BLaER1 (cell line): ENCODE measurements at regions not wholly inside any gene's neighbourhood (a gene's known extent, or its start where the extent isn't known, plus 50 kb on each side); places are given as distances from the start of the nearest gene placed in this dataset.

Experiments used
- H3K27ac ChIP-seq: shearing (Covaris generic); formaldehyde crosslinking; 2 replicates; pipeline ENCODE4 v1.8.1; 2022
- H3K27me3 ChIP-seq: shearing (Covaris generic); formaldehyde crosslinking; 2 replicates; pipeline ENCODE4 v1.8.1; 2022
- H3K36me3 ChIP-seq: shearing (Covaris generic); formaldehyde crosslinking; 2 replicates; pipeline ENCODE4 v1.8.1; 2022
- H3K4me1 ChIP-seq: shearing (Covaris generic); formaldehyde crosslinking; 2 replicates; pipeline ENCODE4 v1.8.1; 2022
- H3K4me2 ChIP-seq: shearing (Covaris generic); formaldehyde crosslinking; 2 replicates; pipeline ENCODE4 v1.8.1; 2022
- H3K4me3 ChIP-seq: shearing (Covaris generic); formaldehyde crosslinking; 2 replicates; pipeline ENCODE4 v1.8.1; 2022
- H3K9ac ChIP-seq: shearing (Covaris generic); formaldehyde crosslinking; 2 replicates; pipeline ENCODE4 v1.8.1; 2022
- H3K9me3 ChIP-seq: shearing (Covaris generic); formaldehyde crosslinking; 2 replicates; pipeline ENCODE4 v1.8.1; 2022
- H4K20me1 ChIP-seq: shearing (Covaris generic); formaldehyde crosslinking; 2 replicates; pipeline ENCODE4 v1.8.1; 2022
- Cebpa-rat ChIP-seq: shearing (Covaris generic); IDR thresholded peaks from 2 replicates; pipeline ENCODE4 v1.8.1; 2022

GRCh38 chr17:56026915-56027314 is 126.4 kb upstream of the ANKFN1 start:
- Histone ChIP-seq H3K4me3 (no peak overlapping the region), H3K36me3 (no peaks in the 10 kb centered on the region), H3K27me3 (no peaks in the 10 kb centered on the region), H3K9ac (no peak overlapping the region), H4K20me1 (no peaks in the 10 kb centered on the region), H3K4me1 (peaks cover 9% of the 10 kb centered on the region), H3K27ac (no peak overlapping the region), H3K4me2 (no peak overlapping the region), H3K9me3 (no peaks in the 10 kb centered on the region)
- no peak for TF ChIP-seq Cebpa-rat

- Histone ChIP-seq H3K4me1 (peaks cover 12% of the 10 kb centered on the region), H3K9me3 (no peaks in the 10 kb centered on the region), H3K4me3 (no peak overlapping the region), H4K20me1 (no peaks in the 10 kb centered on the region), H3K4me2 (no peak overlapping the region), H3K27me3 (no peaks in the 10 kb centered on the region), H3K36me3 (no peaks in the 10 kb centered on the region), H3K9ac (no peak overlapping the region), H3K27ac (no peak overlapping the region)
- no peak for TF ChIP-seq Cebpa-rat
Measured at GRCh38 chr17:56028837-56029236, 124.4 kb upstream of the ANKFN1 start.

GRCh38 chr17:56030009-56030624 is 123.2 kb upstream of the ANKFN1 start:
- TF ChIP-seq Cebpa-rat: no peak
- Histone ChIP-seq H3K36me3 (no peaks in the 10 kb centered on the region), H3K4me2 (no peak overlapping the region), H3K4me1 (peaks cover 12% of the 10 kb centered on the region), H3K27me3 (no peaks in the 10 kb centered on the region), H4K20me1 (no peaks in the 10 kb centered on the region), H3K4me3 (no peak overlapping the region), H3K9me3 (no peaks in the 10 kb centered on the region), H3K9ac (no peak overlapping the region), H3K27ac (no peak overlapping the region)

- H4K20me1 ChIP-seq: no peaks in the 10 kb centered on the region
- no peaks in the 10 kb centered on the region for H3K9me3 ChIP-seq
- no peaks in the 10 kb centered on the region for H3K27me3 ChIP-seq
- no peak overlapping the region for H3K4me3 ChIP-seq
- peak overlapping the region; percentile 39 for H3K4me2 ChIP-seq
- no peak overlapping the region for H3K9ac ChIP-seq
- H3K4me1 ChIP-seq: peaks cover 12% of the 10 kb centered on the region
- H3K36me3 ChIP-seq: no peaks in the 10 kb centered on the region
- no peak for TF ChIP-seq Cebpa-rat
- H3K27ac ChIP-seq: no peak overlapping the region
Measured at GRCh38 chr17:56031636-56032035, 121.6 kb upstream of the ANKFN1 start.

GRCh38 chr17:56034197-56034635 is 119.1 kb upstream of the ANKFN1 start:
- no peak for TF ChIP-seq Cebpa-rat
- Histone ChIP-seq H3K9me3 (no peaks in the 10 kb centered on the region), H3K4me1 (peaks cover 12% of the 10 kb centered on the region), H4K20me1 (no peaks in the 10 kb centered on the region), H3K4me3 (no peak overlapping the region), H3K36me3 (no peaks in the 10 kb centered on the region), H3K27ac (no peak overlapping the region), H3K4me2 (no peak overlapping the region), H3K27me3 (no peaks in the 10 kb centered on the region), H3K9ac (no peak overlapping the region)

GRCh38 chr17:56038131-56038530 is 115.1 kb upstream of the ANKFN1 start:
- Histone ChIP-seq H3K36me3 (no peaks in the 10 kb centered on the region), H3K4me1 (no peaks in the 10 kb centered on the region), H3K27ac (no peak overlapping the region), H3K27me3 (no peaks in the 10 kb centered on the region), H3K4me2 (no peak overlapping the region), H3K9ac (no peak overlapping the region), H3K4me3 (no peak overlapping the region), H4K20me1 (no peaks in the 10 kb centered on the region), H3K9me3 (no peaks in the 10 kb centered on the region)
- TF ChIP-seq Cebpa-rat: no peak

- no peak overlapping the region for H3K4me2 ChIP-seq
- H3K27me3 ChIP-seq: no peaks in the 10 kb centered on the region
- no peak overlapping the region for H3K4me3 ChIP-seq
- TF ChIP-seq Cebpa-rat: no peak
- H3K4me1 ChIP-seq: no peaks in the 10 kb centered on the region
- no peaks in the 10 kb centered on the region for H3K36me3 ChIP-seq
- H4K20me1 ChIP-seq: no peaks in the 10 kb centered on the region
- H3K9me3 ChIP-seq: no peaks in the 10 kb centered on the region
- no peak overlapping the region for H3K27ac ChIP-seq
- H3K9ac ChIP-seq: no peak overlapping the region
Measured at GRCh38 chr17:56045872-56046271, 107.4 kb upstream of the ANKFN1 start.

- no peak for TF ChIP-seq Cebpa-rat
- Histone ChIP-seq H3K4me1 (no peaks in the 10 kb centered on the region), H3K4me2 (no peak overlapping the region), H3K4me3 (no peak overlapping the region), H3K27ac (no peak overlapping the region), H3K36me3 (no peaks in the 10 kb centered on the region), H3K9me3 (peaks cover 4% of the 10 kb centered on the region), H4K20me1 (no peaks in the 10 kb centered on the region), H3K27me3 (no peaks in the 10 kb centered on the region), H3K9ac (no peak overlapping the region)
Measured at GRCh38 chr17:56047331-56047730, 105.9 kb upstream of the ANKFN1 start.

GRCh38 chr17:56057869-56058268 is 95.4 kb upstream of the ANKFN1 start:
- Histone ChIP-seq H3K27me3 (no peaks in the 10 kb centered on the region), H3K9ac (no peak overlapping the region), H3K4me2 (no peak overlapping the region), H3K27ac (no peak overlapping the region), H4K20me1 (no peaks in the 10 kb centered on the region), H3K9me3 (peaks cover 13% of the 10 kb centered on the region), H3K36me3 (no peaks in the 10 kb centered on the region), H3K4me1 (no peaks in the 10 kb centered on the region), H3K4me3 (no peak overlapping the region)
- no peak for TF ChIP-seq Cebpa-rat

- Histone ChIP-seq H3K36me3 (no peaks in the 10 kb centered on the region), H4K20me1 (no peaks in the 10 kb centered on the region), H3K27ac (no peak overlapping the region), H3K9me3 (peaks cover 33% of the 10 kb centered on the region), H3K4me1 (no peaks in the 10 kb centered on the region), H3K4me2 (no peak overlapping the region), H3K4me3 (no peak overlapping the region), H3K9ac (no peak overlapping the region), H3K27me3 (no peaks in the 10 kb centered on the region)
- TF ChIP-seq Cebpa-rat: no peak
Measured at GRCh38 chr17:56064506-56064905, 88.8 kb upstream of the ANKFN1 start.

GRCh38 chr17:56074361-56074890 is 78.8 kb upstream of the ANKFN1 start:
- Histone ChIP-seq H3K4me1 (no peaks in the 10 kb centered on the region), H3K9ac (no peak overlapping the region), H3K4me3 (no peak overlapping the region), H3K27me3 (no peaks in the 10 kb centered on the region), H3K36me3 (no peaks in the 10 kb centered on the region), H3K27ac (no peak overlapping the region), H3K4me2 (no peak overlapping the region), H4K20me1 (no peaks in the 10 kb centered on the region), H3K9me3 (peaks cover 11% of the 10 kb centered on the region)
- no peak for TF ChIP-seq Cebpa-rat
